WTC11 (cell line): ENCODE measurements at regions not wholly inside any gene's neighbourhood (a gene's known extent, or its start where the extent isn't known, plus 50 kb on each side); places are given as distances from the start of the nearest gene placed in this dataset.

Source experiments
- AFF4 ChIP-seq: sonication (generic); formaldehyde crosslinking; IDR thresholded peaks from 2 replicates; pipeline ENCODE4 v1.8.1; 2023; ENCODE audit warnings: mild to moderate bottlenecking, missing genetic modification reagents, borderline replicate concordance
- CREB1 ChIP-seq: sonication (generic); formaldehyde crosslinking; IDR thresholded peaks from 2 replicates; pipeline ENCODE4 v1.8.0; 2023; ENCODE audit warnings: mild to moderate bottlenecking, missing genetic modification reagents
- E2F4 ChIP-seq: sonication (generic); formaldehyde crosslinking; IDR thresholded peaks from 2 replicates; pipeline ENCODE4 v1.8.1; 2022; ENCODE audit warnings: low read depth, mild to moderate bottlenecking, moderate library complexity, missing genetic modification reagents, borderline replicate concordance
- ERG ChIP-seq: fragments of 250-450 bp; sonication (Bioruptor Pico); IDR thresholded peaks from 2 replicates; pipeline ENCODE4 v1.8.0; 2021; ENCODE audit warnings: mild to moderate bottlenecking
- GABPB1 ChIP-seq: sonication (generic); formaldehyde crosslinking; IDR thresholded peaks from 2 replicates; pipeline ENCODE4 v1.8.1; 2023; ENCODE audit warnings: mild to moderate bottlenecking, missing genetic modification reagents
- TF ChIP-seq, protein P1 (sequence below): fragments of 200-600 bp; IDR thresholded peaks from 2 replicates; pipeline ENCODE4 v1.8.0; 2022; ENCODE audit warnings: antibody characterized with exemption
- TF ChIP-seq, protein P2 (sequence below): sonication (generic); formaldehyde crosslinking; IDR thresholded peaks from 2 replicates; pipeline ENCODE4 v1.8.1; 2022; ENCODE audit warnings: low read depth, missing genetic modification reagents, borderline replicate concordance
- TF ChIP-seq, protein P3 (sequence below): sonication (generic); formaldehyde crosslinking; IDR thresholded peaks from 2 replicates; pipeline ENCODE4 v1.8.1; 2023; ENCODE audit warnings: mild to moderate bottlenecking, missing genetic modification reagents

GRCh38 chr6:48916607-48917006 lies 546.4 kb downstream of the MMUT start:
- TF ChIP-seq GABPB1 (CRISPR knock-in tag): no peak
- TF ChIP-seq, protein P1, sequence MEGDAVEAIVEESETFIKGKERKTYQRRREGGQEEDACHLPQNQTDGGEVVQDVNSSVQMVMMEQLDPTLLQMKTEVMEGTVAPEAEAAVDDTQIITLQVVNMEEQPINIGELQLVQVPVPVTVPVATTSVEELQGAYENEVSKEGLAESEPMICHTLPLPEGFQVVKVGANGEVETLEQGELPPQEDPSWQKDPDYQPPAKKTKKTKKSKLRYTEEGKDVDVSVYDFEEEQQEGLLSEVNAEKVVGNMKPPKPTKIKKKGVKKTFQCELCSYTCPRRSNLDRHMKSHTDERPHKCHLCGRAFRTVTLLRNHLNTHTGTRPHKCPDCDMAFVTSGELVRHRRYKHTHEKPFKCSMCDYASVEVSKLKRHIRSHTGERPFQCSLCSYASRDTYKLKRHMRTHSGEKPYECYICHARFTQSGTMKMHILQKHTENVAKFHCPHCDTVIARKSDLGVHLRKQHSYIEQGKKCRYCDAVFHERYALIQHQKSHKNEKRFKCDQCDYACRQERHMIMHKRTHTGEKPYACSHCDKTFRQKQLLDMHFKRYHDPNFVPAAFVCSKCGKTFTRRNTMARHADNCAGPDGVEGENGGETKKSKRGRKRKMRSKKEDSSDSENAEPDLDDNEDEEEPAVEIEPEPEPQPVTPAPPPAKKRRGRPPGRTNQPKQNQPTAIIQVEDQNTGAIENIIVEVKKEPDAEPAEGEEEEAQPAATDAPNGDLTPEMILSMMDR: no peak
- no peak for TF ChIP-seq CREB1 (CRISPR knock-in tag)
- TF ChIP-seq, protein P2, sequence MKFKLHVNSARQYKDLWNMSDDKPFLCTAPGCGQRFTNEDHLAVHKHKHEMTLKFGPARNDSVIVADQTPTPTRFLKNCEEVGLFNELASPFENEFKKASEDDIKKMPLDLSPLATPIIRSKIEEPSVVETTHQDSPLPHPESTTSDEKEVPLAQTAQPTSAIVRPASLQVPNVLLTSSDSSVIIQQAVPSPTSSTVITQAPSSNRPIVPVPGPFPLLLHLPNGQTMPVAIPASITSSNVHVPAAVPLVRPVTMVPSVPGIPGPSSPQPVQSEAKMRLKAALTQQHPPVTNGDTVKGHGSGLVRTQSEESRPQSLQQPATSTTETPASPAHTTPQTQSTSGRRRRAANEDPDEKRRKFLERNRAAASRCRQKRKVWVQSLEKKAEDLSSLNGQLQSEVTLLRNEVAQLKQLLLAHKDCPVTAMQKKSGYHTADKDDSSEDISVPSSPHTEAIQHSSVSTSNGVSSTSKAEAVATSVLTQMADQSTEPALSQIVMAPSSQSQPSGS (CRISPR knock-in tag): no peak
- TF ChIP-seq E2F4 (CRISPR knock-in tag): no peak
- no peak for TF ChIP-seq AFF4
- TF ChIP-seq, protein P3, sequence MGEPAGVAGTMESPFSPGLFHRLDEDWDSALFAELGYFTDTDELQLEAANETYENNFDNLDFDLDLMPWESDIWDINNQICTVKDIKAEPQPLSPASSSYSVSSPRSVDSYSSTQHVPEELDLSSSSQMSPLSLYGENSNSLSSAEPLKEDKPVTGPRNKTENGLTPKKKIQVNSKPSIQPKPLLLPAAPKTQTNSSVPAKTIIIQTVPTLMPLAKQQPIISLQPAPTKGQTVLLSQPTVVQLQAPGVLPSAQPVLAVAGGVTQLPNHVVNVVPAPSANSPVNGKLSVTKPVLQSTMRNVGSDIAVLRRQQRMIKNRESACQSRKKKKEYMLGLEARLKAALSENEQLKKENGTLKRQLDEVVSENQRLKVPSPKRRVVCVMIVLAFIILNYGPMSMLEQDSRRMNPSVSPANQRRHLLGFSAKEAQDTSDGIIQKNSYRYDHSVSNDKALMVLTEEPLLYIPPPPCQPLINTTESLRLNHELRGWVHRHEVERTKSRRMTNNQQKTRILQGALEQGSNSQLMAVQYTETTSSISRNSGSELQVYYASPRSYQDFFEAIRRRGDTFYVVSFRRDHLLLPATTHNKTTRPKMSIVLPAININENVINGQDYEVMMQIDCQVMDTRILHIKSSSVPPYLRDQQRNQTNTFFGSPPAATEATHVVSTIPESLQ: no peak
- TF ChIP-seq ERG: no peak
